ENCODE measurements at regions not wholly inside any gene's neighbourhood (a gene's known extent, or its start where the extent isn't known, plus 50 kb on each side); places are given as distances from the start of the nearest gene placed in this dataset.

DNA sequence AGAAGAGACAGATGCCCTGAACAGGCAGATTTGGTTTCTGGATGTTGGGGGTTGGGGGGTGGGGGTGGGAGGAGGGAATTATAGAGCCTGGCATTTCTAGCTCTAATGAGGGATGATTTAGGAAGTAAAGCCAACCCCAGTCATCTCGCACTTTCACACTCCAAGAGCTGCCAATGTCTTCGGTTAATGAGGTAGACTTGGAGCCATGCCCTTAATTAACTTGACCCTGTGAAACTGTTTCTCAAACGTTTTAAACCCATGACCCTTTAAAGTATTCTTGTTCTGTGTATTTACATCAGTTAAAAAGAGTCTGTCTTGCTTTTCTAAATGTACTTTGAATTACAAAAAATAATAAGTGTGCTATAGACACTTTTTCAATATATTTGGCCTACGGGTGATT lies 466.9 kb downstream of the FAT4 start:
- peaks cover 8% of the 10 kb centered on the region for H3K36me3 Mint-ChIP-seq (ENCODE audit: low read depth)
- no peak overlapping the region for H3K4me3 Mint-ChIP-seq

GRCh38 chr4:125784741-125785140 lies 470.0 kb downstream of the FAT4 start:
- no peak overlapping the region for H3K4me3 Mint-ChIP-seq
- TF ChIP-seq, protein P1, sequence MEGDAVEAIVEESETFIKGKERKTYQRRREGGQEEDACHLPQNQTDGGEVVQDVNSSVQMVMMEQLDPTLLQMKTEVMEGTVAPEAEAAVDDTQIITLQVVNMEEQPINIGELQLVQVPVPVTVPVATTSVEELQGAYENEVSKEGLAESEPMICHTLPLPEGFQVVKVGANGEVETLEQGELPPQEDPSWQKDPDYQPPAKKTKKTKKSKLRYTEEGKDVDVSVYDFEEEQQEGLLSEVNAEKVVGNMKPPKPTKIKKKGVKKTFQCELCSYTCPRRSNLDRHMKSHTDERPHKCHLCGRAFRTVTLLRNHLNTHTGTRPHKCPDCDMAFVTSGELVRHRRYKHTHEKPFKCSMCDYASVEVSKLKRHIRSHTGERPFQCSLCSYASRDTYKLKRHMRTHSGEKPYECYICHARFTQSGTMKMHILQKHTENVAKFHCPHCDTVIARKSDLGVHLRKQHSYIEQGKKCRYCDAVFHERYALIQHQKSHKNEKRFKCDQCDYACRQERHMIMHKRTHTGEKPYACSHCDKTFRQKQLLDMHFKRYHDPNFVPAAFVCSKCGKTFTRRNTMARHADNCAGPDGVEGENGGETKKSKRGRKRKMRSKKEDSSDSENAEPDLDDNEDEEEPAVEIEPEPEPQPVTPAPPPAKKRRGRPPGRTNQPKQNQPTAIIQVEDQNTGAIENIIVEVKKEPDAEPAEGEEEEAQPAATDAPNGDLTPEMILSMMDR (conservative IDR thresholded peaks at IDR 0.05): no peak
- H3K27ac Mint-ChIP-seq (ENCODE audit: unreplicated experiment): no peak overlapping the region
- H3K4me1 Mint-ChIP-seq: no peaks in the 10 kb centered on the region
- no peak for DNase-seq (ENCODE audit: low read depth, low spot score)
- H3K27me3 Mint-ChIP-seq (ENCODE audit: low read depth): no peaks in the 10 kb centered on the region
- no peaks in the 10 kb centered on the region for H3K9me3 Mint-ChIP-seq
- no peaks in the 10 kb centered on the region for H3K36me3 Mint-ChIP-seq (ENCODE audit: low read depth)

More for the DNA sequence above, 466.9 kb downstream of the FAT4 start:
- Mint-ChIP-seq H3K4me1 (no peaks in the 10 kb centered on the region), H3K27ac (ENCODE audit: unreplicated experiment) (no peak overlapping the region), H3K9me3 (peaks cover 6% of the 10 kb centered on the region), H3K27me3 (ENCODE audit: low read depth) (no peaks in the 10 kb centered on the region)
- TF ChIP-seq, protein P1 (conservative IDR thresholded peaks at IDR 0.05): no peak
- no peak for DNase-seq (ENCODE audit: low read depth, low spot score)

- H3K4me3 Mint-ChIP-seq: no peak overlapping the region
- TF ChIP-seq, protein P1 (conservative IDR thresholded peaks at IDR 0.05): no peak
Measured at GRCh38 chr4:125787707-125788106, 473.0 kb downstream of the FAT4 start.

GRCh38 chr4:125789023-125789422 lies 474.3 kb downstream of the FAT4 start:
- H3K36me3 Mint-ChIP-seq (ENCODE audit: low read depth): no peaks in the 10 kb centered on the region
- H3K4me1 Mint-ChIP-seq: no peaks in the 10 kb centered on the region
- H3K4me3 Mint-ChIP-seq: no peak overlapping the region
- H3K27me3 Mint-ChIP-seq (ENCODE audit: low read depth): no peaks in the 10 kb centered on the region
- no peak overlapping the region for H3K27ac Mint-ChIP-seq (ENCODE audit: unreplicated experiment)
- DNase-seq (ENCODE audit: low read depth, low spot score): no peak
- TF ChIP-seq, protein P1 (conservative IDR thresholded peaks at IDR 0.05): no peak
- H3K9me3 Mint-ChIP-seq: peaks cover 2% of the 10 kb centered on the region

More at GRCh38 chr4:125787707-125788106, 473.0 kb downstream of the FAT4 start:
- no peaks in the 10 kb centered on the region for H3K9me3 Mint-ChIP-seq
- H3K27me3 Mint-ChIP-seq (ENCODE audit: low read depth): no peaks in the 10 kb centered on the region
- H3K36me3 Mint-ChIP-seq (ENCODE audit: low read depth): no peaks in the 10 kb centered on the region
- H3K27ac Mint-ChIP-seq (ENCODE audit: unreplicated experiment): no peak overlapping the region
- no peaks in the 10 kb centered on the region for H3K4me1 Mint-ChIP-seq
- DNase-seq (ENCODE audit: low read depth, low spot score): no peak

DNA sequence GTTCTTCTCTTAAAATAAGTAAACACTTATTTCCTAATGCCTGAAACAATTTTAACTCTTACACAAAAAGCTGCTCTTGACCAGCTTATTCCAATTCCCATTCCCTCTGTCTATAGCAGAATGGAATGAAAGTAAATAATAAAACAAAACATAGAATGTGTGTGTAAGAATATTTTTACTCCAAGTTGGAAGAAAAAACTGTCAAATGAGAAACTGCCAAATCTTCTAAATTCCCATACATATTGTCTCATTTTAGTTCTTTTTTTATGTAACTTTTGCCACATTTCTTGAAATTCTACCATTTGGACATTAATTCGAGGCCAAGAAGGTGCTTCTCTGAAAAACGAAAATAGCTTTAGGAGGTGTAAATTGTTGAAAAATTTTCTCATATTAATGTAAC lies 477.1 kb downstream of the FAT4 start:
- no peak overlapping the region for H3K27ac Mint-ChIP-seq (ENCODE audit: unreplicated experiment)
- H3K4me1 Mint-ChIP-seq: no peaks in the 10 kb centered on the region
- peaks cover 2% of the 10 kb centered on the region for H3K9me3 Mint-ChIP-seq
- H3K27me3 Mint-ChIP-seq (ENCODE audit: low read depth): no peaks in the 10 kb centered on the region
- TF ChIP-seq, protein P1 (conservative IDR thresholded peaks at IDR 0.05): no peak
- no peaks in the 10 kb centered on the region for H3K36me3 Mint-ChIP-seq (ENCODE audit: low read depth)
- no peak for DNase-seq (ENCODE audit: low read depth, low spot score)
- H3K4me3 Mint-ChIP-seq: no peak overlapping the region

DNA sequence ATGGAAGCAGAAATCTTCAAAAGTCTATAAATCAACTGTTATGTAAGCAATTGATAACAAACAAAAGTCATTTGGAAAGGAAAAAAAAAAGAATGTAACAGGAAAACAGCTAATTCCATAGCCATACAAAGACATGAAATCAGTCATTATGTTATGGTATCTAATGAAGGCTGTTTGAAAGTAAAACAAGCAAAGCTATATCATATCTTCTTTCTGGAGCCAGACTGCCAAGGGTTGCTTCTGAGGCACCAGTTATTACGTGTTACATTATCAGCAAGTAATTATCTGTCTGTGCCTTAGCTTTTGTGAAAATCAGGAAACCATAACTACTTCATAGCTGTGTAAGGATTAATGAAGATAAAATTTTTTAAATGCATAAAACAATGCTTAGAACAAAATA lies 480.2 kb downstream of the FAT4 start:
- H3K27me3 Mint-ChIP-seq (ENCODE audit: low read depth): no peaks in the 10 kb centered on the region
- peaks cover 4% of the 10 kb centered on the region for H3K4me1 Mint-ChIP-seq
- no peak overlapping the region for H3K27ac Mint-ChIP-seq (ENCODE audit: unreplicated experiment)
- no peak for DNase-seq (ENCODE audit: low read depth, low spot score)
- no peak overlapping the region for H3K4me3 Mint-ChIP-seq
- peaks cover 2% of the 10 kb centered on the region for H3K9me3 Mint-ChIP-seq
- TF ChIP-seq, protein P1 (conservative IDR thresholded peaks at IDR 0.05): no peak
- H3K36me3 Mint-ChIP-seq (ENCODE audit: low read depth): no peaks in the 10 kb centered on the region

Data from neural crest cell (in vitro differentiated cells).